HG03095 (cell line): ENCODE measurements at regions not wholly inside any gene's neighbourhood (a gene's known extent, or its start where the extent isn't known, plus 50 kb on each side); places are given as distances from the start of the nearest gene placed in this dataset.

Experiments used
- ATAC-seq: cut with Tn5 transposase; IDR thresholded peaks from one replicate; pipeline ENCODE4 v1.9.1; 2021; ENCODE audit warnings: moderate library complexity; ENCODE audit not compliant: unreplicated experiment

DNA sequence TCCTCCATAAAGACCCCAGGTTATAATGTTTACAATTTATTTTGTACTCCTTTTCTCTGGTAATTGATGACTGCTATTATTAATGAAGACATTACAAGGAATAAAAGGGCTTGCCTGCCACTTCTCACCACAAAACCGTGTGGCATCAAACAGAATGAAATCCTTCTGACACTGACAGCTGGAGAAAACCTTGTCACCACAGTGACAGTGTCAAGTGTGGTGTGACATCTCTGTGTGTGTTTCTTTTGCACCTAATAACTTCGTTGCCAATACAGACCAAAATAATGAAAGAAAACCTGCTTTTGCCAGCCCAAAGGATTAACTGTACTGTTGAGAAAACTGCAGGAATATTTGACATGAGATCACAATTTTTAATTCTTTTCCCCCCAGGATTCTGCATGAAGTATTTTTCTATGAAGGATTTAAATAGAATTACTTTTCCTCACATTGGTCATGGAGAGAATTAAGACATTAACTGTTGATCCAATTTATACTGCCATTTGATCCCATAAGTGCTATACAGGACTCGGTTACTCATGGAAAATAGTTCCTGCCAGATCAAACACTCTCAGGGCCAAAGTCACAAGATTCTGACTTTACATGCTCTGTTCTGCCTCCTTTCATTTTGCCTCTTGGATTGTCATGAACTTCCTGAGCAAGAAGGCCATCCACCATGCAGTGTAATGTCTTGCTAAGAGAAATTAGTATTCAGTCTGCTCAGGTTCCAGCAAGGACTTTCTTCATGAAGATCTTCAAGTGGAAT lies 60.4 kb upstream of the IFNG-AS1 start:
- no peak for ATAC-seq

GRCh38 chr12:67929384-67929772 lies 59.9 kb upstream of the IFNG-AS1 start:
- no peak for ATAC-seq

GRCh38 chr12:67937822-67938221 lies 51.4 kb upstream of the IFNG-AS1 start:
- ATAC-seq, result no peak
